Activated CD4-positive, alpha-beta T cell treated with anti-CD3 and anti-CD28 coated beads for 24 hours (primary cell): ENCODE measurements at regions not wholly inside any gene's neighbourhood (a gene's known extent, or its start where the extent isn't known, plus 50 kb on each side); places are given as distances from the start of the nearest gene placed in this dataset.
"Not testable (repeated sequence)": the region's sequence is repeated elsewhere in the genome, so short reads cannot be mapped to it uniquely, and the experiment has no call there.

ENCODE experiments used
- DNase-seq, 2 donors: peaks; one replicate each; pipeline ENCODE4 v3.0.0-alpha.2; 2020; ENCODE audit warnings: low read depth in 2 of 2

DNA sequence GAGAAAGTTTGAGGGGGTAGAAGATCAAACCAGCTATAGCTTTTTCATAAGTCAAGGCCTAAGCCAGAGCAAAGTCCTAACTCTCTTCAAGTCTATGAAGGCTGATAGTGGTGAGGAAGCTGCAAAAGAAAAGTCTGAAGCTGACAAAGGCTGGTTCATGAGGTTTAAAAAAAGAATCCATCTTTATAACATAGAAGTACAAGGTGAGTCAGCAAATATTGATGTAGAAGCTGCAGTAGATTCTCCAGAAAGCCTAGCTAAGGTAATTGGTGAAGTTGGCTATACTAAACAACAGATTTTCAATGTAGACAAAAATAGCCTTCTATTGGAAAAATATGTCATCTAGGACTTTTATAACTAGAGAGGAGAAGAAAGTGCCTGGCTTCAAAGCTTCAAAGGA lies 141.4 kb upstream of the ZNF521 start:
- DNase-seq: no peak

GRCh38 chr18:25490316-25490715 lies 138.3 kb upstream of the ZNF521 start:
- no peak for DNase-seq

GRCh38 chr18:25473008-25473407 lies 121.0 kb upstream of the ZNF521 start:
- DNase-seq: no peak

DNA sequence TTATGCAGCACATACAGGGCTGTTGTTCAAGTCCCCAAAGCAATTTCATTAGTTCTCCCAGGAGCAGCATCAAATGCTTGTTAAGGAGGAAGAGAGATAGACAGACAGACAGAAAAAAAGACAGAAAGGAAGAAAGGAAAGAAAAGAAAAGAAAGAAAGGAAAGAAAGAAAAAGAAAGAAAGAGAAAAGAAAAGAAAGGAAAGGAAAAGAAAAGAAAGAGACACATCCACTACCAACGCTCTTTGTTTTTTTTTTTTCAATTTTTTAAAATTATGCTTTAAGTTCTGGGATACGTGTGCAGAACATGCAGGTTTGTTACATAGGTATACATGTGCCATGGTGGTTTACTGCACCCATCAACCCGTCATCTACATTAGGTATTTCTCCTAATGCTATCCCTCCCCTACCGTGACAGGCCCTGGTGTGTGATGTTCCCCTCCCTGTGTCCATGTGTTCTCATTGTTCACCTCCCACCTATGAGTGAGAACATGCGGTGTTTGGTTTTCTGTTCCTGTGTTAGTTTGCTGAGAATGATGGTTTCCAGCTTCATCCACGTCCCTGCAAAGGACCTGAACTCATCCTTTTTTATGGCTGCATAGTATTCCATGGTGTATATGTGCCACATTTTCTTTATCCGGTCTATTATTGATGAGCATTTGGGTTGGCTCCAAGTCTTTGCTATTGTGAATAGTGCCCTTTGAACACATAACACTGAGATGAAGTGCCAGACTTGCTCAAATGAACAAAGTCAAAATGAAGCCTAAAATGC lies 119.0 kb upstream of the ZNF521 start:
- not testable (repeated sequence) for DNase-seq

GRCh38 chr18:25470062-25470461 lies 118.1 kb upstream of the ZNF521 start:
- no peak for DNase-seq

DNA sequence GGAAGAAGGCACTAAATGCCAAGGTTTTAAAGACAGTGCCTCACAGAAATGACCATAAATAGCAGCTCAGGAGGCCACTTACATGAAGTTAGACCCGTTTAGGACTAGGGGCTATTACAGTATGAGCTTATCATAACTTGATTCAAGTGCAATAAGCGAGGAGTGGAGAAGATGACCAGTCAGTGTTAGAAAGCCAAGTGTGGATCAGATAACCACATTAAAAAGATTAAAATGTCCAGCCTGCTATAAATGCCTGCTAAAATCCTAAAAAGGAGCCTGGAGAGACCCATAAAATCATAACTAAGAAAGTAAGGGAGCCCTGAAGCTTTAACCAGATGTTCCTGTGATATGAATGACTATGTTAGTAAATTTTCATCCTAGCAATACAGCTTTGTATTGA lies 117.5 kb upstream of the ZNF521 start:
- no peak for DNase-seq

DNA sequence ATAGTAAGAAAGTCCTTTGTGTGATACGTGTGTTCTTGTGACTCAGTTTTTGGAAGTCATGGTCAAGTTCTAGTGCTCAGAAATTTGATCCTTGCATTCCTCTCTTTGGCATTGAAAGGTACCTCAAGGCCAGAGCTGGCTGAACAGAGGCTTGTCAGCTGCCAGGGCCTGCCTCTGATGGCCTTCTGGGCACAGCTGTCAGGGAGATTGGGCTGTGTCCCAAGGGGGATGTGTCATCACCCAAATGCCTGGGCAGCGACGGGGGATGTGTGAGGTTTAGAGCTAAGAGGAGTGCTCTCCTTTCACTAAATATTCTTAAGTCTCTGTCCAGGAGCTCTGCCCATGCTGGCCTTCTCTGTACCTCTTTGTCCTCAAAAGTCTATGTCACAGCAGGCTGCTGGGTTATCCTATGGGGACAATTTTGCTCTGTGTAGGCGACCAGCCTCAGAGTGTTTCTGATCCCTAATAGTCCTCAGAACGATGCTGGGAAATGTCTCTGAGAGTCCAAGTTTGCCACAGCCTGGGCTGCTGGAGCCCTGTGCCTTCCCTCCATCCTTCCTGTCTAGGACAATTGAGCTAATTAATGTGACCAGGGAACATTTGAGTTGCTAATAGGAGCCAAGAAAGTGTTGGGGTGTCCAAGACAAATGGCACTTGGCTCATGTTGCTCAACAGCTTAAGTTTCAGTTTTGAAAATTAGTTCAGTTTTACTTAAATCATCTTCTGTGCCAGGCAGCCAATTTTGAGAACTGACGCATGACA lies 115.4 kb upstream of the ZNF521 start:
- DNase-seq: no peak

- DNase-seq: no peak
These were observed 113.3 kb upstream of the ZNF521 start for GRCh38 chr18:25465152-25465732.

DNA sequence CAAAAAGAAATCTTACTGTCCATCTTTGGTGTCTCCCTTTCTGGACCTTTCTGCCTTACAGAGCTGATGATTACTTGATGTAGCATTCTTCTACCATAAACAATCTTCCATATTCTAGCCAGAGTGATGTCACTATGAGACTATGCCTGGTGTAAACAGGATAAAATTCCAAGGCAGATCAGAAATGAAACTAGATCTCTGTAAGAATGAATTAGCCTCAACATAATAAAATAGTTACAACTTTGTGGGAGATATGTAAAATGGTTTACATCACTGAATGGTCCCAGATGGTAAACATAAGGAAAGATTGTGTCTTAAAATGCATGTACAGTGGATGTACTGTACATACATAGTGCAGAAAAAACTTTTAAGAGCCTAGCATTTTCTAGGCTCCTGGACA lies 112.3 kb upstream of the ZNF521 start:
- DNase-seq: no peak

DNA sequence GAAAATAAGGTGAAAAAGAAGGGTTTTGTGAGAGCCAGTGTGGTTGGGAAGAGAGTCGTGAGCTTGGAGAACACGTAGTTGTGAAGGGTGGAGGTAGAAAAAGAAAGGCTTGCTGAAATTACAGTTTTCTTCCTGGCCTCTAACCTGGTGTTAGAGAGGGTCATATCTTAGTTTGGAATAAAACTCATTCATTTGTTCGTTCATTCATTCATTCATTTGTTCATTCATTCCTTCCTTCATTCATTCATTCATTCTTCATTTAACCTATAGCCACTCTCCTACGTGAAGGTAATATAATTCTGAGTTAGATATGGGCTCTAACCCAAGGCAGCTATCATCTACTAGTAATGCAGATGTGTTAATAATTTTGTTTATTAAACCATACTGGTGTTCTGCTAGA lies 111.8 kb upstream of the ZNF521 start:
- no peak for DNase-seq

GRCh38 chr18:25459814-25460213 lies 107.8 kb upstream of the ZNF521 start:
- no peak for DNase-seq

DNA sequence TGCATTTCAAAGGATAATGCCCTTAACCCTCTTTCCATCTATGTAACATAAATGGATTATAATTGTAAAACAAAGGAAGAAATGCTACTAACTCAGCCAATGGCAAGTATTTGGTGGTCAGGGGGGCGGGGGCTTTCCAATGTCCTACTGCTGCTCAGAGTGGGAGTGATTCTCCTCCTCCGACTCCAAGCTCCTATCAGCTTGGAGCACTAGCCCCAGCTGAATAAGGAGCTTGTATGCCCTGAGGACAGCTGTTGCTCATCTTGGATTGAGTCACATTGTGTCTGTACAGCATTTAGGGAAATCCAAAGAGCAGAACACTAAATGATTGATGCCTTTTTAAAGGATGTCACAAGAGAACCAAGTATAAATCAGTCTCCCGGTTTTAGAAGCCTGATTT lies 105.6 kb upstream of the ZNF521 start:
- DNase-seq: no peak

DNA sequence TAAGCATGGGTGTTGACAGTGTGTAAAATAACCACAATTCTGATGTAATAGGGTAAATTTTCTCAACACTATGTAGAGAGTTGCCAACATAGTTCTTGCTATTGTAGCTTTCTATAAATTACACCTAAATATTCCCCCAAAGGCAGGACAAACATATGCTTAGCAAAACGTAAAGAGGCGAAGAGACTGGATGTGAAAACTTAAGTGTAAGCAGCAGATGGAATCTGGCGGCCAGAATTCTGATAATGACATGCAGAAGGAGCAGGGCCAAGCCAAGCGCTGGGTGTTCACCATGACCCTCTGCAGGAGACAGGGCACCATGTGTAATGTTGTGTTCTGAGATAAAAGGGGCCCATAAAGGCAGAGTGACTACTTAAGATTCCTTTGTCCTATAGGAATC lies 105.2 kb upstream of the ZNF521 start:
- no peak for DNase-seq

DNA sequence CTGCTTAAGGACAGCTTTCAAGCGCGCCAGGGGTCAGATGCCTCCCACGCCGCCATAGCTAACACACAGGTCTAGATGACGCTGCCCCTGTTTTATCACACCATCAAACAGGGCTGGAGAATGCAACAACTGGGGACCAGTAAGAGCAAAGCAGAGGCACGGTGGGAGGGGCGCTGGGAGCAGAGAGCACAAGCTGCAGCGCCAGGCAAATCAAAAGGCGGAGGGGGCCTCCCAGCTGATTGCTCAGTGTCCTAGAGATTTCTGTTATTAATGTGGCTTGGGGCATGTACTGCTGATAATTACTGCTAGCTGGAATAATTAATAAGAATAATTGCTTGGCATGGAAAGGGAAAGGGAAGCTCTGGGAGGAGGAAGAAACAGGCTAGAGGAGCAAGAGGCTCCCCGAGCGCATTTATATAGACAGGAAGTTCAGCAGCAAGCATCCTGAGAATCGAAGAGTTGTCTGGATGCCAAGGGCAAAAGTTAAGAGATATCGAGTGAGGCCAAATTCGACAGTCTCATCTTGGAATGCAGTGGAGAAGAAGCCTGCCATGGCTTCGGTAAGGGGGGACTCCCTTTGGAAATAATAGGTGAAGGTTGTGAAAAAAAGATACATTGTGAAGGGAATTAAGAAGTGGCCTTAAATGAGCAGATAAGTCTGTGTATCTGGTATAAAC lies 104.5 kb upstream of the ZNF521 start:
- no peak for DNase-seq

- DNase-seq: no peak
These were observed 103.7 kb upstream of the ZNF521 start for GRCh38 chr18:25455646-25456045.

GRCh38 chr18:25455159-25455558 lies 103.2 kb upstream of the ZNF521 start:
- DNase-seq: no peak

DNA sequence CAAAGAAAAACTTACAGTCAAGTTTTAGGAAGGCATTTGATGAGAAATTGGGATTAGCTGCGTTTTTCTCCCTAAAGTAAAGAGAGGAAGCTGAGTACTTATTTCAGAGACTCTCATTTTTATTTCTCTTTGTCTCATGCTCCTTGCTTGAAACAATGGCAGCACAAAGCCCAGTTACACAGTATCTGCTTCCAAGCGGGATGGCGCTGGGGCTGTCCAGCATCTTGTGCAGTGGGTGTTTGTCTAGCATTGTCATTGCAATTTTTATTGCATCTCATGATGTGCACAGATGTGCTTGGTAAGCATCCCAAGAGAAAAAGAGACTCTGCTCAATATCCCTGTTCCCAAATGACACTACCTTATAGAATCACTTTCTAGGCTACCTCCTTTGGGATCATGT lies 102.8 kb upstream of the ZNF521 start:
- DNase-seq: no peak

DNA sequence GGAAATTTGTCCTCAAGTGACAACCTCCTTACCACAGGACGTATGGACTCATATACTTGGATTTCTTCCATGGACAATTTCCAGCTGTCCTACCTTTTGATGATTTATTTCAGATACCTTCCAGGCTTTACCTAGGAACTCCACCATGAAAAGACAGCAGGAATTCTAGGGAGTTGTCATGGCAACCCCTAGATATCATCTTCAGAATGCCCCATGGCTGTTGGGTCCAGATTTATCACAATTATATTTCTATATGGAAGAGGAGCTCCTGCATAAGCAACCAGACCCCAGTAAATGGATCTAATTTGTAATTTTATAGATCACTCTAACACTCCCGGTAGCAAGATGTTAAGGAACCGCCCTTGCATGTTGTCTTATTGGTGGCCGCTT lies 102.3 kb upstream of the ZNF521 start:
- DNase-seq: no peak

GRCh38 chr18:25453556-25454269 lies 101.7 kb upstream of the ZNF521 start:
- no peak for DNase-seq

GRCh38 chr18:25451077-25451658 lies 99.2 kb upstream of the ZNF521 start:
- DNase-seq: no peak

- no peak for DNase-seq
These were observed 97.1 kb upstream of the ZNF521 start for GRCh38 chr18:25449046-25449445.
